ENCODE measurements at regions not wholly inside any gene's neighbourhood (a gene's known extent, or its start where the extent isn't known, plus 50 kb on each side); places are given as distances from the start of the nearest gene placed in this dataset.

GRCh38 chr5:9690751-9691150 is 60.6 kb upstream of the TAS2R1 start:
- no peak for TF ChIP-seq CTCF (IDR thresholded peaks at IDR 0.05)
- no peak overlapping the region for H3K27ac Mint-ChIP-seq
- ATAC-seq (no peak), DNase-seq (no peak)
- H3K27me3 Mint-ChIP-seq = no peaks in the 10 kb centered on the region
- intact Hi-C loops (cut with micrococcal nuclease) = no loop called here
- no peaks in the 10 kb centered on the region for H3K4me1 Mint-ChIP-seq (ENCODE audit: low read depth)
- H3K4me3 Mint-ChIP-seq = no peak overlapping the region
- no peaks in the 10 kb centered on the region for H3K36me3 Mint-ChIP-seq (ENCODE audit: low read depth)
- CTCF ChIA-PET = no interaction called here
- POLR2A ChIA-PET = no interaction called here
- H3K9me3 Mint-ChIP-seq = peaks cover 2% of the 10 kb centered on the region

GRCh38 chr5:9686216-9686615 is 56.1 kb upstream of the TAS2R1 start:
- Mint-ChIP-seq H3K27me3 (no peaks in the 10 kb centered on the region), H3K36me3 (ENCODE audit: low read depth) (no peaks in the 10 kb centered on the region), H3K27ac (no peak overlapping the region), H3K4me1 (ENCODE audit: low read depth) (no peaks in the 10 kb centered on the region), H3K9me3 (peaks cover 2% of the 10 kb centered on the region), H3K4me3 (no peak overlapping the region)
- DNase-seq (no peak), ATAC-seq (no peak)
- ChIA-PET CTCF (no interaction called here), POLR2A (no interaction called here)
- no peak for TF ChIP-seq CTCF (IDR thresholded peaks at IDR 0.05)
- intact Hi-C loops (cut with micrococcal nuclease) = no loop called here

- Mint-ChIP-seq H3K27ac (no peak overlapping the region), H3K9me3 (peaks cover 4% of the 10 kb centered on the region), H3K4me3 (no peak overlapping the region), H3K36me3 (ENCODE audit: low read depth) (no peaks in the 10 kb centered on the region), H3K27me3 (no peaks in the 10 kb centered on the region), H3K4me1 (ENCODE audit: low read depth) (no peaks in the 10 kb centered on the region)
- POLR2A ChIA-PET = no interaction called here
- TF ChIP-seq CTCF (IDR thresholded peaks at IDR 0.05) = no peak
- no peak for ATAC-seq
- DNase-seq = no peak
- intact Hi-C loops (cut with micrococcal nuclease) = no loop called here
- CTCF ChIA-PET = no interaction called here
Observed at GRCh38 chr5:9681706-9682105, 51.6 kb upstream of the TAS2R1 start.
